Stimulated activated CD8-positive, alpha-beta memory T cell treated with anti-CD3 and anti-CD28 coated beads, Interleukin-4, amount 100 ng/mL, for 24 hours (primary cell): ENCODE measurements at regions not wholly inside any gene's neighbourhood (a gene's known extent, or its start where the extent isn't known, plus 50 kb on each side); places are given as distances from the start of the nearest gene placed in this dataset.
"Not testable (repeated sequence)": the region's sequence is repeated elsewhere in the genome, so short reads cannot be mapped to it uniquely, and the experiment has no call there.

ENCODE experiments used
- DNase-seq: peaks from one replicate; pipeline ENCODE4 v3.0.0-alpha.2; 2020; ENCODE audit warnings: low read depth

DNA sequence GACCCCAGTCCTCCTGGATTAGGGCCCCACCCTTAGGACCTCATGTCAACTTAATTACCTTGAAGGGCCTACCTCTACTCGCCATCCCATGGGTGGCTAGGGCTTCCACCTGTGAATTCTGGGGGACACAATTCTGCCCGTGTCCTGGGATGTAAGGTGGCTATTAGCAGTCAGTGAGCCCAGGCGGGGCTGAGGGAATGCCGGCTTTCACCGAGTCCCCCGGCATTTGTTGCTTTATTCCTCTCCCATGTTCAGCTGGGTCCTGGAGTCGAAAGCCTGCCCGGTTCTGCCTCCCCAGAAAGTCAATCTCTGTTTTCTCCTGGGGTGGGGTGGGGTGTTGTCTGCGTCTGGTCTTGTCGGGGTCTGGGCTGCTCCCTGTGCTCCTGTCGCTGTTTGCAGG is 125.6 kb downstream of the GLRX3 start:
- DNase-seq: no peak

DNA sequence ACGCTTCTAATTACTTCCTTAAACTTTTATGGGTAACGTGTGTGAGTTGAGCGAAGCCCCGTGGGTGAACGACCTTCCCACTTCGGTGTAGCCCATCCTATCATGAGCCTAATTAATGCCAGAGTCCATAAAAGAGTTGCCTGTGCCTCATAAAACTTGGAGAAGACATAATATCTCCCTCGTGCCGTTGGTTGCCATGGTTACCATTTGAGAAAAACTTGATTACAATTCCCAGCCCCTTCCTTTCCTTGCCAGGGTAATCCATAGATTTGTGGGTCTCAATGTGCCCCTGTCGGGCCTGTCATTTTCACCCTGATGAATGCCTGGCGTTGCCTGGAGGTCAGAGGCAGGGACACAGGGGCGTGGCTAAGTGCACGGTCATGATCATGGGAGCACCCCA is 127.1 kb downstream of the GLRX3 start:
- DNase-seq: no peak

DNA sequence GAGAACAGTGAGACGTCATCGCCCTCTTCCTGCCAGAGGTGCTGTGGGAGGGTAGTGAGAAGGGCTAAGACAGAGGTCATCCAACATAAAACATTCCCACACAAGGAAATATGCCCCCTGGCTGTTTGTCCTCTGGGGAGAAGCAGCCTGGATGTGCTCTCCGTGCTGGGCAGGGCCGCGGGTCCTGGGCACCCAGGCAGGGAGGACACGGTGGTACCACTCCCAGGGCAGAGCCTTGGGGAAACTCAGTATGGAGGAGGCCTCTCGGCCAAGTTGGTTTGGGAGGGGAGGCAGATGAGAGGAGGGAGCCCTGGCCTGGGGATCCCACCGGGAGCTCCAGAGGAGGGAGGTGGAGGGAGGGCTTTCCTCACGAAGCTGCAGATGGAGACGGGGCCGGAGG is 129.4 kb downstream of the GLRX3 start:
- DNase-seq: no peak

DNA sequence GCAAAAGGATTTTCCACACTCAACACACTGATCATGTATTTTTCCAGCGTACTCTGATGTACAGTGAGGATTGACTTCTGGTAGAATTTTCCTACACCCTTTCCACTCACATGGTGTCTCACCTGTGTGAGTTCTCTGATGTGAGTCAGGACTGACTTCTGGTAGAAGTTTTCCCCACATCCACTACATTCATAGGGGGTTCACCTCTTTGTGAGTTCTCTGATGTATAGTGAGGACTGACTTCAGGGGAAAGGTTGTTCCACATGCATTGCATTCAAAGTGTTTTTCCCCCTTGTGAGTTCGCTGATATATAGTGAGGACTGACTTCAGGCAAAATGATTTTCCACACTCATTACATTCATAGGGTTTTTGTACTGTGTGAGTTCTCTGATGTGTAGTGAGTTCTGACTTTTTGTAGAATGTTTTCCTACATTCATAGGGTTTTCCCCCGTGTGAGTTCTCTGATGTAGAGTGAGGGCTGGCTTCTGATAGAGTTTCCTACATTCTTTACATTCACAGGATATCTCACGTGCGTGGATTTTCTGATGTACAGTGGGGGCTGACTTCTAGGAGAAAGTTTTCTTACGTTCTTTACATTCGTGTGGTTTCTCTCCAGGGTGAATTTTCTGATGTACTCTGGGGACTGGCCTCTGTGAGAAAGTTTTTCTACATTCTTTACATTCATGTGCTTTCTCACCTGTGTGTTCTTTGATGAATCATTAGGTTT is 146.5 kb downstream of the GLRX3 start:
- DNase-seq: no peak

DNA sequence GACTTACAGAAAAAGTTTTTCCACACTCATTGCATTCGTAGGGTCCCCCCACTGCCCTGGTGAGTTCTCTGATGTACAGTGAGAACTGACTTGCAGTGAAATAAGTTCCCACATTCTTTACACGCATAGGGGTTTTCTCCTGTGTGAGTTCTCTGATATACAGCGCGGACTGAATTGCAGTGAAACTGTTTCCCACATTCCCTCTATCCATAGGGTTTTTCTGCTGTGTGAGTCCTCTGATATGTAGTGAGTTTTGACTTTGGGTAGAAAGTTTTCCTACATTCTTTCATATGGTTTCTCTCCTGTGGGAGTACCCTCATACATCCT is 147.0 kb downstream of the GLRX3 start:
- DNase-seq: no peak

DNA sequence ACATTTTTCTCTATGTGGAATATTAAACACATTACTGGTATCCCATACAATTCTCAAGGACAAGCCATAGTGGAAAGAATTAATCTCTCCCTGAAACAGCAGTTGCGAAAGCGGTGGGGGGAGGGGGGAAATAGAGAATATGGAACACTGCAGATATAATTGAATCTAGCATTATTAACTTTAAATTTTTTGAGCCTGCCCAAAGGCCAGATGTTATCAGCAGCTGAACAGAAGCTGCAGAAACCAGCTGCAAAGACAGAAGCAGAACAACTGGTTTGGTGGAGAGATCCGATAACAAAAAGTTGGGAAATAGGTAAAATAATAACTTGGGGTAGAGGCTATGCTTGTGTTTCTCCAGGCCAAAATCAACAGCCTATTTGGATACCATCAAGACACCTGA is 159.6 kb downstream of the GLRX3 start:
- DNase-seq: not testable (repeated sequence)

DNA sequence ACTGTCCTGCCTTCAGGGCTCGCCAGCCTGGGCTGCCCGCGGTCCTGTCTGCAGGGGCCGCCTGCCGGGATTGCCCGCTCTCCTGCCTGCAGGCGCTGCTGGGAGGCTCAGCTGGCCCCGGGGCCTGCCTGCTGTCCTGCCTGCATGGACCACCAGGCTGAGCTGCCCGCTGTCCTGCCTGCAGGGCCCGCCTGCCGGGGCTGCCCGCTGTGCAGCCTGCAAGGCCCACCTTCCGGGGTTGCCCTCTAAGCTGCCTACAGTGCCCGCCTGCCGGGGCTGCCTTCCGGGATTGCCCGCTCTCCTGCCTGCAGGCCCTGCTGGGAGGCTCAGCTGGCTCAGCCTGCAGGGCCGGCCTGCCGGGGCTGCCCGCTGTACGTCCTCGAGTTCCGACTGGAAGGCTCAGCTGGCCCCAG is 164.4 kb downstream of the GLRX3 start:
- peak; percentile 23 for DNase-seq

DNA sequence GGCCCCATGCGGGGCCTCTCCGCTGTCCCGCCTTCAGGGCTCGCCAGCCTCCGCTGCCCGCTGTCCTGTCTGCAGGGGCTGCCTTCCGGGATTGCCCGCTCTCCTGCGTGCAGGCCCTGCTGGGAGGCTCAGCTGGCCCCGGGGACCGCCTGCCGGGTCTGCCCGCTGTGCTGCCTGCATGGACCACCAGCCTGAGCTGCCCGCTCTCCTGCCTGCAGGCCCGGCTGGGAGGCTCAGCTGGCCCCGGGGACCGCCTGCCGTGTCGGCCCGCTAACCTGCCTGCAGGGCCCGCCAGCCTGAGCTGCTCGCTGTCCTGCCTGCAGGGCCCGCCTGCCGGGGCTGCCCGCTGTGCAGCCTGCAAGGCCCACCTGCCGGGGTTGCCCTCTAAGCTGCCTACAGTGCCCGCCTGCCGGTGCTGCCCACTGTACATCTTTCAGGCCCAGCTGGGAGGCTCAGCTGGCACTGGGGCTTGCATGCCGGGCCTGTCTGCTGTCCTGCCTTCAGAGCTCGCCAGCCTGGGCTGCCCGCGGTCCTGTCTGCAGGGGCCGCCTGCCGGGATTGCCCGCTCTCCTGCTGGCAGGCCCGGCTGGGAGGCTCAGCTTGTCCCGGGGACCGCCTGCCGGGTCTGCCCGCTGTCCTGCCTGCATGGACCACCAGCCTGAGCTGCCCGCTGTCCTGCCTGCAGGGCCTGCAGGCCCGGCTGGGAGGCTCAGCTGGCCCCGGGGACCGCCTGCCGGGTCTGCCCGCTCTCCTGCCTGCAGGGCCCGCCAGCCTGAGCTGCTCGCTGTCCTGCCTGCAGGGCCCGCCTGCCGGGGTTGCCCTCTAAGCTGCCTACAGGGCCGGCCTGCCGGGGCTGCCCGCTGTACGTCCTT is 165.1 kb downstream of the GLRX3 start:
- DNase-seq: peak; percentile 31

DNA sequence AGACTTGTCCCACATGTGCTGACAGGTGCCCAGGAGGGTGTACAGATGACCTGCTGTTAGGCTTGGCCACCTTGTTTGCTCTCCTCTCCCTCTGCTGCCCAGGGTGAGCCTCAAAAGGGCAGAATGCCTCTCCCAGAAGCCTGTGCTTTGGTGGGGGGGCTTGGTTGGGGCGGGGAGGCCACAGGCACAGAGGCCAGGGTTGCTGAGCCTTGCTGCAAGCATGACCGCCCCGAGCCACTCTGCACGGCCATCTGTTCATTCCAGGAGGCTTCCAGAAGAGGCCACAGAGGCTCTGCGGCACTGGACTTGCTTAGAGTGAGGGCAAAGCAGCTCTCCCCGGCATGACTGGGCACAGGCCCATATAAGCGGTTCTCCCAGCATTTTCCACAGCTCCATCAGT is 190.8 kb downstream of the GLRX3 start:
- DNase-seq: no peak

DNA sequence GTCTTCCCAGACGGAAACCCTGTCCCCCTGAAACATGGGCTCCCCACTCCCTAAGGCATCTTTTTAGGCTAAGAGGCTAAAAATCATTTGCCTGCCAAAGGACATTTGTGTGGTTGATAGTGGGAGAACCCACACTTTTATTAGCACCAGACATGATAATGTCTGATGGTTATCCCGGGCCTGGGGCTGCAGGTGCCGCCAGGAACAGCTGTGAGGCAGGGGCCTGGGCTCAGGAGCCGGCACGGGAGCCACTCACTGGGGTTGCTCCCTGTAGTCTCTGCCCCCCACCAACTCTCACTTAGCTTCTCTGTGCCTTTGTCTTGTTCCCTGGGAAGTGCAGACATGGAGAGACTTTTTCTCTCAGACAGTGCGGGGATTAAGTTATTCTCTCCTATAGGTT is 193.6 kb downstream of the GLRX3 start:
- no peak for DNase-seq

DNA sequence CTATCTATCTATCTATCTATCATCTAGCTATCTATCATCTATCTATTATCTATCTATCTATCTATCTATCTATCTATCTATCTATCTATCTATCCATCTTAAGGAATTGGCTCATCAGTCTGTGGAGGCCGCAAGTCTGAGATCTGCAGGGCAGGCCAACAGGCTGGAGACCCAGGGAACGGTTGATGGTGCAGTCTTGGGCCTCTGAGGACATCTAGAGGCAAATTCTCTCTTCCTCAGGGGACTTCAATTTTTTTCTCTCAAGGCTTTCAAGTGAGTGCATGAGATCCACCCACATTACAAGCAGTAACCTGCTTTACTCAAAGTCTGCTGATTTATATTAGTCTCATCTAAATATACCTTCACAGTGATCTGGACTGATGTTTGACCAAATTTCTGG is 197.0 kb downstream of the GLRX3 start:
- DNase-seq: no peak

DNA sequence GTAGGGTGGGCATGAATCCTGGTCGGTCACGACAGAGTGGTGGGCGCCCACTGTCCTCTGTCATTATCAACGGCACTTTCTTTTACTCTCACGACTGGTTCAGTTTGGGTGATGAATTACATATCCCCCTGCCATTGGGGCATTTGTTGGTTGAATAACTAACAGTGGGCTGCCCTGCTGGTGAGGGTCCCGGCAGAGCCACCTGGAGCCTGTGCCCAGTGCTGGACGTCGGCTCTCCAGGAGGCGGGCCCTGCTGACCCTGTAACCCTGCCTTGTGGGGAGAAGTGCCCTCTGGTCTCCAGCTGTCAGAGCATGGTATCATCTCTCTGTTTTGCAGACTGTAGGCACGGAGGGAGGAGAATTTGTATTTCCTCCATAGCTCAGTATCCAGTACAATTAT is 199.1 kb downstream of the GLRX3 start:
- no peak for DNase-seq

DNA sequence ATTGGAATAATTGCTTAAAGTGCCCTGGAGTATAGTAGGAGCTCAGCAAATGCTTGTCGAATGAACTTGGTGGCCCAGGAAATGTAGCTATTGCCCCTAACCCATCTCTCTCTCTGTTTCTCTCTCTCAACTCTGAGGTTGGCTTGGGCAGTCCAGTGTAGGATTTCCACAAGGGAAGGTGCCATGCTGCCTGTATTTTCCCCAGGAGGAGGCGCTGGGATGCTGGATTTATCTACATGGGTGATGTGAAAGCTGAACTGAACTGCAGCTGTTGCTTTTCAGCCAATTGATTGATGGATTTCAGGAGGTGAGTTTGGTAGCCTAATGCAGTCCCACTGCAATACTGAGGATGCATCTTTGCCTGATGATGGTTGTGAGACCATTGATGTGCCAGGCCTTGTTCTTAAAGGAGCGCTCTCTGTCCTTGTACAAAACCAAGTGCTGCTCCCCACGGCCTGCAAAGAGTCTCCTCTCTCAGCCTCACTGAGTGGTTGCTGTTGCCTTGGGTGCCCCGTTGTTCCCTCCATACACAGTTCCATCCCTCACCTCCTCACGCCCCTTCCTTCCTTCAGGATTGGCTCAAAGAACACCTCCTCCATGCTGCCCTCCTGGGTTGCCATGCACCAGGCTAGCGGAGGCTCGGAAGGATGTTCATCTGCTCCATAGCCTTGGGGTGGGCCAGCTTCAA is 200.6 kb downstream of the GLRX3 start:
- no peak for DNase-seq

DNA sequence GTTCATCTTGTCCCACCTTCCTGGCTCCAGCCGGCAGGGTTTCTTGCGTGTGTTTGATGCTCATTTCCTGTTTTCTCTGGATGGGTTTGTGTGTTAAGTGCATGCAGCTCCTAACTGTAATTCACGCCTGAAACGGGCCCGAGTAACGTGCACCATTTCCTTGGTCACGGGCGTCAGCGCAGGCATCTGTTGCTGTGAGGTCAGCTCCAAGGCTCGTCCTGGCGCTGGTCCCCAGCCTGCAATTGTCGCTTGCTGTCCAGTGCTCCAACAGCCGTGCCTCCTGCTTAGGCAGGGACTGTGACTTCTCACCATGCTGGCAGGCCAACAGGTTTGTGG is 201.1 kb downstream of the GLRX3 start:
- no peak for DNase-seq

DNA sequence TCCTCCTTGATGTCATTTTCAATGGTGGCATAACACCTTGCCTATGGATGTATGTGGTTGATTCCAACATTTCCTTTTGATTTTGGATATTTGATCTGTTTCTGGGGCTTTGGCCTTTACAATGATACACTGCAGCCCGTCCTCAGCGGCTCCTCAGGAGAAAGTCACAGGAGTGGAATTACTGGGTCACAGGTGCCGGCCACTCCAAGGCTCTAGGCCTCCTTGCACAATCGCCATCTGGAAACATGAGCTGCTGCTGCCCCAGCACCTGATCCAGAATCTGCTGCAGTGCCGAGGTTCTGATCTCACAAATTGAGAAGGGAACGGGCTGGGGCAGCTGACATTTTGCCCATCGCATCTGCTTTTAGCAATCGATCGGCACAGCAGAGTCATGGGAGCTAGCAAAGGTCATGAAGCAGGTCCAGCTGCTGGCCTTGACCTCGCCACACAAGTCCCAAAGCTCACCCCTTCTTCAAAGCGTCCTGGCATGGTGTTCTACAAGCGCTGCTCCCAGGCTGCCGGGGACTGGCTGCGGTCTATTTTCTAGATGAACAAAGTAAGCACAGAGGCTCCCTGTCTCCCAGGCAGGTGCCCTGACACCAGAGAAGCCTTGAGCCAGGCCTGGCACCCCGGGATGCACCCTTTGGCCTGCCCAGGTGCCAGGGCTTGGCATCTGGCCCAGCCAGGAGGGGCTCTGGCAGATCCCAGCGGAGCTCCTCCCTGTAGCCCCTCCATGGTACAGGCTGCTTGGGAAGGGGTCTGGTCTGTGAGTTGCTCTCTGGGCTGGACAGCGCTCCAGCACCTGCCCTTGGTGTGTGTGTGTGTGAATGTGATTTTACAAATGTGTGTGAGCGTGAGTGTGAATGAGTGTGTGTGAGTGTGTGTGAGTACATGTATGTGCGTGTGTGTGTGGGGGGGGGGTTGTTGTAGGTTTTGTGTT is 201.8 kb downstream of the GLRX3 start:
- DNase-seq: no peak

DNA sequence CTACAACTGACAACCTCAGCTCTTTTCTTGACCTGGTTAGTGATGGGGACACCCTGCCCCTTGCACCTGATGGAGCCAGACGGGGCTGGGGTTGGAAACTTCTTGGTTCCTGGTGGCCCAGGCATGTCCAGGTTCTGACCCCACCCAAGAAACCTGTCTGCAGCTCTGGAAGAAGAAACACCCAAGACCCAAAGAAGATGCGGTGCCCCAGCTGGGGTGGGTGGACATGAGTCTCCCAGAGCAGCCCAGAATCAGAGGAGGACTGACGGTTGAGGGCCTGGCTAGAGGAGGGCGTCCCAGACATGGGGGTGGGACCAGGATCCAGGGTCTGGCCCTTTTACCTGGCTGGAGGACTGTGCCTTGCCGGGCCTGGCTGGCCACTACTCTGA is 202.4 kb downstream of the GLRX3 start:
- no peak for DNase-seq

DNA sequence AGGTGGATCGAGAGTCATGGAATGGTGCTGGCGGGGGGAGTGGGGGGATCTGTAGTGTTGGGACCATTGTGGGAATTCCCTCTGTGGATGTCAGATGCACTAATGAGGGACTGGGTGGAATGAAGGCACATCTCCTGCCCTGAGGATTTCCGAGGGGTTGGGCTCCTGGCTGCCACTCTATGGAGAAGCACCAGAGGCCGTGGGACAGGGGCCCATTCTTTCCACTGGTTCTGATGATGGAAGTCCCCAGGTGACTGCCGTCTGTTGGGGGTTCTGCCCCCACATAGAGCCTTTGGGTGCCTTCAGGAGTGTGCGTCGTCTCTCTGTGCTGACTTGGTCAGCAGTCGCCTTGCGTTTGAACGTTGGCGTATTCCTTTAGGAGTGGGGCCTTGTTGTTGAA is 202.9 kb downstream of the GLRX3 start:
- DNase-seq: no peak

DNA sequence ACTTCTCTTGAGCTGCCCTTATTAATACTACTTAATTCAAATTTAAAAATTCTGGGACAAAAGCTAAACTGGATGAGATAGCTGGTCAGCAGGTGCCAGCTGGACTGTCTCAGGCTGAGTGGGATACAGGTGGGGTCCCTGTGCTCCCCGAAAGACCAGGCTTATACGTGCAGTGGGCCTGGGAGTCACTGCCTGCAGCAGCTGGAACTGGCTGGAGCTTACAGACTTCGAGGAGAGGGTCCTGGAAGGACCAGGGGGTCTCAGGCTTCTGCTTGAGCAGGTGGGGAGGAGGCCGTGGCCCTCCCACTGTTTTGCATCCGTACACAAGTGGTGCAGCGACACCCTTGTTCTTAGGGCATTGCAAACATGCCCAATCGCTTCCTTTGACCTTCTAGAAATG is 203.7 kb downstream of the GLRX3 start:
- DNase-seq: no peak

DNA sequence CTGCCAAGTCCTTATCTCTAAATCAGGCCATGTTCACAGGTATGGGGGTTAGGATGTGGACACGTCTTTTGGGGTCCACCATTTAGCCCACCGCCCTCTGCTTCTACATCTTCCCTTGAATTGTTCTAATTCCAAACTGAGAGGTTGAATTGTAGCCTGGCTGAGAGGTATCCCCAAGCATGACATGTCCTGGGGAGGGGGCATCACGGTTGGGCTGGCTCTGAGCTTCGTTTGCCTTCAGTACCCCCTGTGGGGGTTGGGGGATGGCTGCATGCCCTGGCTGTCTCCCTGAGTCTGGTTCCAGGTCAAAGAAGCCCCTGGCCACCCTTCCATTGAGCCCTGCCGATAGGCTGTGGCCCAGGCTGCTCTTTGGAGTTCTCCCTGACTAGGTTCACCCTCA is 204.6 kb downstream of the GLRX3 start:
- no peak for DNase-seq

DNA sequence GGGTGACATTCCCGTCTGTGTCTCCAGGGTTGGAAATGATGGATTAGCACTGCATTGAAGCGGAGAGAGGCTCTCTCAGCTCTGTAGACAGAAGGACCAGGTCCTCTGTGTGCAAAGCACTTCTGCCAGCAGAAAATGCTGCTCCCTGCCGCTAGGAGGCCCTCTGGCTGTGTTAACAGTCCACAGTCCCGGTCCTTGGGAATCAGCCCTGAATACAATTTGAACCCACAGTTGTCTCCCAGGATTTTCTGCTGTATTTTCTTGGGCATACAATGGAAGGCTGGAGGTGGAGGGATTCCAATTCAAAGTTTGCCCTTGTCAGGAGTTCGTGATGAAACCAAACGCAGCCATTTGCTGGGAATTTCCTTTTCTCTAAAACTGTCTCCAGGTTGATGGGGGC is 205.2 kb downstream of the GLRX3 start:
- no peak for DNase-seq

DNA sequence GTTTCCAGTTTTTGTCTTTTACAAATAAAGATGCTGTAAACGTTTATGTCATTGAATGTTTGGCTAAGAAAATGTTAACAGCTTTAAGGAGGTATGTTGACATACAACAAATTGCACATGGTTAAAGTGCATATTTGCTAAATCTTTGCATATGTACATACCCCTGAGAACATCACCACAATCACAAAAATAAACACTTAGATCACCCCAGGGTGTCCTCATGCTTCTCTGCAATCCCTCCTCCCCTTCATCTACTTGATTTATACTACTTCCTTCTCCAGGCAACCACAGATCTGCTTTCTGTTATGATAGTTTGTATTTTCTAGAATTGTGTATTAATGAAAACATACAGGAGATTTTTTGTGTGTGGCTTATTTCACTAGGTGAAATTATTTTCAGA is 209.5 kb downstream of the GLRX3 start:
- DNase-seq: no peak

DNA sequence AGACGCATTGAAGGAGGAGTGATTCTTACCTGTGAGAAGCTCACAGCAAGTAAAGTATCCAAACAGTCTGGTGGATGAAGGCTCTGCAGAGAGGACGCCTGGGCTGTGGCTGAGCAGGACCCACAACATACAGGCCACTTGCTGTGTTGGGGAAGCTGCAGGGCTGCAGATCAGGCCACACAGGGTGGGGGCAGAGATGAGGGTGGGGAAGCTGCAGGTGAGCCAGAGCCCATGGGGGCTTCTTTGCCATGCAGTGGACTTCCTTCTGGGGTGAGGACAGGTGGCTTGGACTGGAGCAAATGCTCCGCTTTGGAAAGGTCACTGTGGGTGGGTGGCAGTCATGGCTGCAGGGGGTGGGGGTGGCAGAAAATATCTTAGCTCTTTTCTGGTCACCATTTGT is 214.8 kb downstream of the GLRX3 start:
- DNase-seq: no peak
